Smooth muscle cell (in vitro differentiated cells): ENCODE measurements at regions not wholly inside any gene's neighbourhood (a gene's known extent, or its start where the extent isn't known, plus 50 kb on each side); places are given as distances from the start of the nearest gene placed in this dataset.

Experiments
- DNase-seq: peaks from one replicate; lab custom pipeline; 2025; ENCODE audit not compliant: unreplicated experiment; lab: John Stamatoyannopoulos, UW
- H2AFZ ChIP-seq: fragments of 200-600 bp; sonication (generic); 2 replicates; pipeline ENCODE4 v1.6.0; 2016; ENCODE audit warnings: antibody characterized with exemption, low read depth, mild to moderate bottlenecking
- H3F3A ChIP-seq: fragments of 200-600 bp; sonication (generic); 2 replicates; pipeline ENCODE4 v1.6.0; 2017; ENCODE audit warnings: antibody characterized with exemption, low read depth
- H3K27ac ChIP-seq: fragments of 200-600 bp; sonication (generic); 2 replicates; pipeline ENCODE4 v1.5.1; 2016; ENCODE audit warnings: low read depth, mild to moderate bottlenecking
- H3K27me3 ChIP-seq: fragments of 200-600 bp; sonication (generic); 2 replicates; pipeline ENCODE4 v1.6.1; 2016; ENCODE audit warnings: low read depth, mild to moderate bottlenecking
- H3K36me3 ChIP-seq: fragments of 200-600 bp; sonication (generic); 2 replicates; pipeline ENCODE4 v1.5.1; 2016; ENCODE audit warnings: low read depth
- H3K4me1 ChIP-seq: fragments of 200-600 bp; sonication (generic); 2 replicates; pipeline ENCODE4 v1.5.1; 2016; ENCODE audit warnings: low read depth
- H3K4me2 ChIP-seq: fragments of 200-600 bp; sonication (generic); 2 replicates; pipeline ENCODE4 v1.6.0; 2016; ENCODE audit warnings: mild to moderate bottlenecking
- H3K4me3 ChIP-seq: fragments of 200-600 bp; sonication (generic); 2 replicates; pipeline ENCODE4 v1.5.1; 2016; ENCODE audit warnings: mild to moderate bottlenecking
- H3K79me2 ChIP-seq: fragments of 200-600 bp; sonication (generic); 2 replicates; pipeline ENCODE4 v1.6.0; 2016; ENCODE audit warnings: low read depth, mild to moderate bottlenecking
- H3K9ac ChIP-seq: fragments of 200-600 bp; sonication (generic); 2 replicates; pipeline ENCODE4 v1.6.0; 2016; ENCODE audit warnings: low read depth
- H3K9me3 ChIP-seq: fragments of 200-600 bp; sonication (generic); replicated peaks from 2 replicates; pipeline ENCODE4 v1.5.1; 2016; ENCODE audit warnings: low read depth
- H4K20me1 ChIP-seq: fragments of 200-600 bp; sonication (generic); 2 replicates; pipeline ENCODE4 v1.6.0; 2016; ENCODE audit warnings: low read depth
- CTCF ChIP-seq: fragments of 200-600 bp; sonication (generic); IDR thresholded peaks from 2 replicates; pipeline ENCODE4 v1.5.1; 2017; ENCODE audit warnings: borderline replicate concordance, mild to moderate bottlenecking, antibody characterized with exemption; ENCODE audit not compliant: insufficient read depth, poor library complexity, severe bottlenecking
- WGBS: methylation state at CpG from one replicate; pipeline ENCODE4 v1.1.7; 2016; ENCODE audit warnings: low lambda C conversion rate; 5-methylcytosine and 5-hydroxymethylcytosine counted together

DNA sequence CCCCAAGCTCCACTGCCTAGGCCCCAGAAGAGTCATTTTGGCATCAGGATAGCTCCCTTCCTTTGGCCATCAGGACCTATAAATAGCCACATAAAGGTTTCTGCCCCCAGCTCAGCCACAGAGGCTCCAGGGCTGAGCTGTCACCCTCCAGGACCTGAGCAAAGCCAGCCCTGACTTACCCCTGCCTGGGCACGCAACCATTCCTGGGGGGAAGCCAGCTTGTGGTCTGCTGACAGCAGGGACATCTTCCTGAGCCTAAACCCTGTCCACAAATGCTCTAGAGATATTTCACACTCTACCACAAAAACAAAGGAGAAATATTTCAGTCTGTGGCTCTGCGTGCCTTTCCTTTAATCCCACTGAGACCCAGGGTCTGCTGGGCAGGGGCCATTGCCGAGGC, 123.7 kb upstream of the CCL2 start:
- H3F3A ChIP-seq, result no peaks in the 10 kb centered on the region
- 51% methylated on average over 3 of the region's 3 CpGs for WGBS
- H3K9me3 ChIP-seq, result no peaks in the 10 kb centered on the region

GRCh38 chr17:34133350-34133749, 121.7 kb upstream of the CCL2 start:
- no peaks in the 10 kb centered on the region for H3K4me1 ChIP-seq
- no peaks in the 10 kb centered on the region for H3K36me3 ChIP-seq
- DNase-seq, result no peak
- no peaks in the 10 kb centered on the region for H4K20me1 ChIP-seq
- no peaks in the 10 kb centered on the region for H3K79me2 ChIP-seq
- no peaks in the 10 kb centered on the region for H3K9me3 ChIP-seq
- H3F3A ChIP-seq, result no peaks in the 10 kb centered on the region
- peaks cover 6% of the 10 kb centered on the region for H3K27me3 ChIP-seq
- 86% methylated on average over 2 of the region's 2 CpGs for WGBS
- no peak for TF ChIP-seq CTCF
- H3K4me3 ChIP-seq, result no peak overlapping the region
- H3K4me2 ChIP-seq, result no peak overlapping the region
- no peak overlapping the region for H3K9ac ChIP-seq
- no peak overlapping the region for H3K27ac ChIP-seq
- H2AFZ ChIP-seq, result no peak overlapping the region

More for the DNA sequence above, 123.7 kb upstream of the CCL2 start:
- H3K4me2 ChIP-seq, result no peak overlapping the region
- no peak for DNase-seq
- H3K79me2 ChIP-seq, result no peaks in the 10 kb centered on the region
- H3K27me3 ChIP-seq, result peaks cover 17% of the 10 kb centered on the region
- no peak overlapping the region for H3K4me3 ChIP-seq
- no peaks in the 10 kb centered on the region for H3K36me3 ChIP-seq
- no peaks in the 10 kb centered on the region for H4K20me1 ChIP-seq
- H3K4me1 ChIP-seq, result no peaks in the 10 kb centered on the region
- H3K9ac ChIP-seq, result no peak overlapping the region
- no peak for TF ChIP-seq CTCF
- no peak overlapping the region for H2AFZ ChIP-seq
- H3K27ac ChIP-seq, result no peak overlapping the region

GRCh38 chr17:34135841-34136240, 119.2 kb upstream of the CCL2 start:
- Histone ChIP-seq H3K36me3 (no peaks in the 10 kb centered on the region), H3F3A (no peaks in the 10 kb centered on the region), H3K27me3 (no peaks in the 10 kb centered on the region), H3K4me3 (no peak overlapping the region), H4K20me1 (no peaks in the 10 kb centered on the region), H3K4me2 (no peak overlapping the region), H2AFZ (no peak overlapping the region), H3K79me2 (no peaks in the 10 kb centered on the region), H3K4me1 (peaks cover 7% of the 10 kb centered on the region), H3K9me3 (no peaks in the 10 kb centered on the region), H3K9ac (no peak overlapping the region), H3K27ac (no peak overlapping the region)
- 66% methylated on average over 2 of the region's 2 CpGs for WGBS
- no peak for TF ChIP-seq CTCF
- no peak for DNase-seq

DNA sequence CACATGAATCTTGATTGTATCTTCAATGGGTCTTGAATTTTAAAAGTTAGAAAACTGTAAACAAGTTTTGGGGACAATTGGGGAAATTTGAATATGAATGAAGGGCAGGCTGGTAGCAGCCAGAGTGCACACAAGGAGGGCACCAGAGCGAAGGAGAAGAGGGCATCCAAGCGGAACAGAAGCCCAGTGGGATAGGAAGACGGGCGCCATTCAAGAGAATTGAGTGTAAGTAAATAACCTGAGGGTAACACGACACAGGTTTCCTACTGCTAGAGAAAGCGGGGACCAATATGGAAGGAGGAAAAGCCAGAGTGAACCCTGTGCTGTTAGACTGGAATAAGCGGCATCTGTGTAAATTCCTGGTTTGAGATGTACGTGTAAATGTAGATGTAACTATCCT, 115.1 kb upstream of the CCL2 start:
- no peaks in the 10 kb centered on the region for H3K79me2 ChIP-seq
- H3F3A ChIP-seq, result no peaks in the 10 kb centered on the region
- no peaks in the 10 kb centered on the region for H3K27me3 ChIP-seq
- DNase-seq, result no peak
- H3K4me1 ChIP-seq, result peaks cover 7% of the 10 kb centered on the region
- no peak overlapping the region for H3K9ac ChIP-seq
- H3K36me3 ChIP-seq, result no peaks in the 10 kb centered on the region
- H4K20me1 ChIP-seq, result no peaks in the 10 kb centered on the region
- no peaks in the 10 kb centered on the region for H3K9me3 ChIP-seq
- 74% methylated on average over 8 of the region's 8 CpGs for WGBS
- TF ChIP-seq CTCF, result no peak
- no peak overlapping the region for H3K4me3 ChIP-seq
- H3K4me2 ChIP-seq, result no peak overlapping the region
- no peak overlapping the region for H3K27ac ChIP-seq
- no peak overlapping the region for H2AFZ ChIP-seq
